Activated T-cell treated with anti-CD3 and anti-CD28 coated beads, Interleukin-2, amount 50 U/mL, for 4 hours (primary cell): ENCODE measurements at regions not wholly inside any gene's neighbourhood (a gene's known extent, or its start where the extent isn't known, plus 50 kb on each side); places are given as distances from the start of the nearest gene placed in this dataset.

ENCODE experiments used
- ATAC-seq, 2 donors: fragments of 200-7000 bp; cut with Tn5 transposase; one replicate each; pipeline ENCODE4 v1.10.0; 2021
- DNase-seq: peaks from one replicate; pipeline ENCODE4 v3.0.0-alpha.2; 2020
- H3K27me3 Mint-ChIP-seq: one replicate; pipeline ENCODE4 v1.8.0; 2021; ENCODE audit warnings: low read depth, mixed read lengths
- H3K36me3 Mint-ChIP-seq: one replicate; pipeline ENCODE4 v1.8.0; 2022; ENCODE audit warnings: mixed read lengths; ENCODE audit not compliant: insufficient read depth
- H3K4me1 Mint-ChIP-seq: one replicate; pipeline ENCODE4 v1.8.0; 2021; ENCODE audit warnings: low read depth, mixed read lengths
- H3K4me3 Mint-ChIP-seq: one replicate; pipeline ENCODE4 v1.8.0; 2021; ENCODE audit warnings: mild to moderate bottlenecking, moderate library complexity, mixed read lengths
- H3K9me3 Mint-ChIP-seq: one replicate; pipeline ENCODE4 v1.8.0; 2021; ENCODE audit warnings: mixed read lengths

DNA sequence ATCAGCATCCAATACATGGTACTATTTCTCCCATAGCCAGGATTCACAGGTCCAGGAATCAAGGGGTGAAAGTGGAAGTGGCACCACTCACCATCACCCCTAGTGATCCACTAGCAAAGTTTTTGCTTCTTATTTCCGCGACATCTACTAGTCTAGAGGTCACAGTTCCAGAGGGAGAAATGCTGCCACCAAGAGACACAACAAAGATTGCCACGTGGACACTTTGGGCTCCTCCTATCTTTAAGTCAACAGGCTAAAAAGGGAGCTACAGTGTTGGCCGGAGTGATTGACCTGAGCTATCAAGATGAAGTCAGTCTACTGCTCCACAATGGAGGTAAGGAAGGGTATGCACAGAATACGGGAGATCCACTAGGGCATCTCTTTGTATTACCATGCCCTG, 178.2 kb downstream of the AKR1D1 start:
- Mint-ChIP-seq H3K27me3 (peaks cover 3% of the 10 kb centered on the region), H3K36me3 (no peaks in the 10 kb centered on the region), H3K9me3 (no peaks in the 10 kb centered on the region), H3K4me1 (no peaks in the 10 kb centered on the region), H3K4me3 (no peak overlapping the region)
- DNase-seq (no peak), ATAC-seq (no peak)

GRCh38 chr7:138257459-138258196, 181.4 kb downstream of the AKR1D1 start:
- peaks cover 3% of the 10 kb centered on the region for H3K27me3 Mint-ChIP-seq
- no peak for ATAC-seq
- H3K4me1 Mint-ChIP-seq = no peaks in the 10 kb centered on the region
- H3K4me3 Mint-ChIP-seq = no peak overlapping the region
- no peaks in the 10 kb centered on the region for H3K36me3 Mint-ChIP-seq
- no peaks in the 10 kb centered on the region for H3K9me3 Mint-ChIP-seq
- no peak for DNase-seq

GRCh38 chr7:138258197-138258559, 181.9 kb downstream of the AKR1D1 start:
- no peak for DNase-seq
- Mint-ChIP-seq H3K4me1 (no peaks in the 10 kb centered on the region), H3K4me3 (no peak overlapping the region)

DNA sequence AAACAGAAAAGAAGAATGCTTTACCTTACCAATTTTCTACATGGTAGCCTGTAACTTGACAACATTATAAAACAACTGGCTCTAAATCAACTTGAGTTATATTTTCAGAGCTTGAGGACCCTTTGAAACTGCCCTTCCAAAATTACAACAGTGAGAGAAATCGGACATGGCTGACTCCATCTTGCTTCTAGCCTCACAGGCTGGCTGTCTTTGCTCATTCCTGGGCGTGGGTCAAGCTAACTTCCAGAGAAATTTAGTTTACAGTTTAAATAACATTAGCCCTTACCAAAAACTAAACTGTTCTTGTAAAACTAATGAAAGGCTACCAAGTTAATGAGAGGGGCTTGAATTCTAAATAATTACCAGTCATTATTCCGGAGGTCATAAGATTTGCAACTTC, 183.4 kb downstream of the AKR1D1 start:
- Mint-ChIP-seq H3K36me3 (no peaks in the 10 kb centered on the region), H3K4me1 (no peaks in the 10 kb centered on the region), H3K4me3 (no peak overlapping the region), H3K27me3 (peaks cover 3% of the 10 kb centered on the region), H3K9me3 (no peaks in the 10 kb centered on the region)
- DNase-seq = no peak
- ATAC-seq = no peak

More at GRCh38 chr7:138258197-138258559, 181.9 kb downstream of the AKR1D1 start:
- no peak for ATAC-seq
- Mint-ChIP-seq H3K27me3 (peaks cover 3% of the 10 kb centered on the region), H3K9me3 (no peaks in the 10 kb centered on the region), H3K36me3 (no peaks in the 10 kb centered on the region)

DNA sequence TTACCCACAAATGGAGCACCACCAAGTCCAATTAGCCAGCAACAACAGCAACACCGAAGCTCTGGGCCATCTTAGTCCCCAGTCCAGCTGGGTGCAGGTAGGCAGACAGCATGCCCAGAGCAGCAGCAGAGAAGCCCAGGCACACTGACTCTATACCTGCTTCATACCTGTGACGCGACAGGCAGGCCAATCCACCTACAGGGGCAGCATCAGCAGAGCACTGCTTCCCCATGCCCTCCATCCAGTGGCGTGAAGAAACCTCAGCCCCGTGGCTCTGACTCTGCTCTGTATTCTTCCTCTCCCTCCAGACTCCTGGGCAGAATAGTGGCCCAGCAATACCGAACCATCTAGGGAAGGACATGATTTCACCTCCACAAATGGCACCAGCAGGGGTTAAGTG, 191.7 kb downstream of the AKR1D1 start:
- H3K36me3 Mint-ChIP-seq = no peaks in the 10 kb centered on the region
- no peaks in the 10 kb centered on the region for H3K9me3 Mint-ChIP-seq
- no peak overlapping the region for H3K4me3 Mint-ChIP-seq
- no peaks in the 10 kb centered on the region for H3K4me1 Mint-ChIP-seq
- ATAC-seq (no peak), DNase-seq (no peak)
- peaks cover 6% of the 10 kb centered on the region for H3K27me3 Mint-ChIP-seq

GRCh38 chr7:138276891-138277290, 183.2 kb upstream of the TRIM24 start:
- no peaks in the 10 kb centered on the region for H3K27me3 Mint-ChIP-seq
- ATAC-seq (no peak), DNase-seq (no peak)
- H3K36me3 Mint-ChIP-seq = no peaks in the 10 kb centered on the region
- no peaks in the 10 kb centered on the region for H3K4me1 Mint-ChIP-seq
- no peaks in the 10 kb centered on the region for H3K9me3 Mint-ChIP-seq
- no peak overlapping the region for H3K4me3 Mint-ChIP-seq

DNA sequence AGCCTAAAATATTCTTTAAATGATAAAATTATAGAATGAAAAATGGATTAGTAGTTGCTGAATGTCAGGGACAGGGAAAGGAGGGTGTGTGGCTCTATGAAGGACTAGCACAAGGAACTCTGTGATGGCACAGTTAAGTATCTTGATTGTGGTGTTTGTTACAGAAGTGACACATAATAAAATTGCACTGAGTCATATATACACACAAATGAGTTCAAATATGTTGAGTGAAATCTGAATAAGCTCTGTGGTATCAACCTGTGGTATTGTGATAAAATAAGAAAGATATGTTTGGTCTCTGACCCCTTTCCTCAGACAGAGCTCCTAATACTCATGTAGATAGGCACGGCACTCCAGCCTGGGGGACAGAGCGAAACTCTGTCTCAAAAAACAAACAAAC, 181.5 kb upstream of the TRIM24 start:
- H3K9me3 Mint-ChIP-seq = no peaks in the 10 kb centered on the region
- no peak for ATAC-seq
- H3K27me3 Mint-ChIP-seq = peaks cover 5% of the 10 kb centered on the region
- DNase-seq = no peak
- no peaks in the 10 kb centered on the region for H3K36me3 Mint-ChIP-seq
- no peak overlapping the region for H3K4me3 Mint-ChIP-seq
- no peaks in the 10 kb centered on the region for H3K4me1 Mint-ChIP-seq

DNA sequence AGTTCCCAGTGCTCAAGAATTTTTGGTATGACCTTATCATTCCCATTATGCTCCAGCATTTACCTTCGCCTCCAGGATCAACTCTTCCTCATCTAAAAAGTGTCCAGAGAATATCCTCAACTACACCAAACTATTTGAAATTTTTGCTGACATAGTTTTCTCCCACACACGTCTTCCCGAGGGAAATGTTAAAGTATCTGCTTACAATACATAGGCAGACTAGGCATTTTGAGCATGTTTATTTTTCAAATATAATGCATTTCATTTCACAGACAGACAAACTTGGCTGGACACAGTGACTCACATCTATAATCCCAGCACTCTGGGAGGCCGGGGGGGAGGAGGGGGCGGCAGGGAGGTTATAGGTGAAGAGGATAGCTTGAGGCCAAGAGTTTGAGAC, 177.1 kb upstream of the TRIM24 start:
- H3K27me3 Mint-ChIP-seq = peaks cover 7% of the 10 kb centered on the region

DNA sequence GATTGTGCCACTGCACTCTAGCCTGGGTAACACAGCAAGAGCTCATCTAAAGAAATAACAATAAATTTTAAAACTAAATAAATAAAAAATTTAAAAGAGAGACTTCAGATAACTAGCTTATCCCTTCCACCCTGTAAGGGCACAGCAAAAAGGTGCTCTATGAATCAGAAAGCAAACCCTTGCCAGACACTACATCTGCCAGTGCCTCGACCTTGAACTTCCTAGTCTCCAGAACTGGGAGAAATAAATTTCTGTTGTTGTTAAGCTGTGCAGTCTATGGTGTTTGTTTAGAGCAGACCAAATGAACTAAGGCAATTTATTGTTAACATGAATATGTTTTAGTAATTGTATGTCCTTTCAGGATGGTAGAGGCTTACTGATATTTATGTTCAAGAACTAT, 174.9 kb upstream of the TRIM24 start:
- Mint-ChIP-seq H3K27me3 (peaks cover 7% of the 10 kb centered on the region), H3K9me3 (peaks cover 12% of the 10 kb centered on the region), H3K36me3 (no peaks in the 10 kb centered on the region), H3K4me3 (no peak overlapping the region), H3K4me1 (no peaks in the 10 kb centered on the region)
- ATAC-seq = no peak
- no peak for DNase-seq

More for the DNA sequence above, 177.1 kb upstream of the TRIM24 start:
- Mint-ChIP-seq H3K4me3 (no peak overlapping the region), H3K9me3 (no peaks in the 10 kb centered on the region), H3K36me3 (no peaks in the 10 kb centered on the region), H3K4me1 (no peaks in the 10 kb centered on the region)
- DNase-seq = no peak
- no peak for ATAC-seq

DNA sequence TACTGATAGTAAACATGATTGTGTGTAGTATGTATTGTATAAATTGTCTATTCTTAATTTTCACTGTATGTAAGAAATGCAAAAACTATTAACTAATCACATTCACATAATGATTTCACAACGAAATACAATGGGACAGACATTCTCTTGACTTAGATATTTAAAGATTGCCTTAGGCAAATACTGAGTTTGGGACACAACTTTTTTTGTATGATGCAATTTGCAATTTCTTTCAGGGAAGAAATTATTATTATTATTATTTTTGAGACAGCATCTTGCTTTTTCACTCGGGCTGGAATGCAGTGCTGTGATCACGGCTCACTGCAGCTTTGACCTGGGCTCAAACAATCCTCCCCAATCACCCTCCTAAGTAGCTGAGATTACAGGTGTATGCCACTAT, 173.2 kb upstream of the TRIM24 start:
- no peak overlapping the region for H3K4me3 Mint-ChIP-seq
- no peak for DNase-seq
- no peaks in the 10 kb centered on the region for H3K36me3 Mint-ChIP-seq
- no peaks in the 10 kb centered on the region for H3K4me1 Mint-ChIP-seq
- ATAC-seq = no peak
- H3K27me3 Mint-ChIP-seq = peaks cover 7% of the 10 kb centered on the region
- peaks cover 12% of the 10 kb centered on the region for H3K9me3 Mint-ChIP-seq

GRCh38 chr7:138287549-138287948, 172.5 kb upstream of the TRIM24 start:
- H3K4me1 Mint-ChIP-seq = no peaks in the 10 kb centered on the region

GRCh38 chr7:138289082-138289481, 171.0 kb upstream of the TRIM24 start:
- H3K36me3 Mint-ChIP-seq = no peaks in the 10 kb centered on the region
- ATAC-seq = no peak
- H3K4me1 Mint-ChIP-seq = no peaks in the 10 kb centered on the region
- no peak overlapping the region for H3K4me3 Mint-ChIP-seq
- peaks cover 12% of the 10 kb centered on the region for H3K9me3 Mint-ChIP-seq
- peaks cover 2% of the 10 kb centered on the region for H3K27me3 Mint-ChIP-seq
- DNase-seq = no peak

More at GRCh38 chr7:138287549-138287948, 172.5 kb upstream of the TRIM24 start:
- Mint-ChIP-seq H3K36me3 (no peaks in the 10 kb centered on the region), H3K4me3 (no peak overlapping the region), H3K9me3 (peaks cover 12% of the 10 kb centered on the region), H3K27me3 (peaks cover 6% of the 10 kb centered on the region)
- ATAC-seq (no peak), DNase-seq (no peak)

DNA sequence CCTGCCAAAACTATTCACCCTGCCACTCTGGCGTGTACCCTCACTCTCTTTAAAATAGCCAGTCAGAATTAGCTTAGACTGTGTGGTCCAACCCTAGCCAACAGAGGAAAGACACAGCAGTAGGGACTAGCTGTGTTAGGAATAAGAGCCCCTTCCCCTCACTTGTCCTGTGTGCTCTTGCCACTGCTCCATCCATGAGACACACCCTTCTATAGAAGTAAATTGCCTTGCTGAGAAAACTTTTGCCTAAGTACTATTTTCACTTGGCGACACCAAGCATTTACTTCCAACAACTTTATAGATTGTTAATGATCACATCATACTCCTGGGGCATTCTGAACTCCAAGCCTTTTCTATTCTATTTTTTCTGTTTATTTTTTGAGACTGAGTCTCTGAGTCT, 170.2 kb upstream of the TRIM24 start:
- H3K36me3 Mint-ChIP-seq = no peaks in the 10 kb centered on the region
- H3K4me1 Mint-ChIP-seq = no peaks in the 10 kb centered on the region
- peaks cover 2% of the 10 kb centered on the region for H3K27me3 Mint-ChIP-seq
- no peak for ATAC-seq
- H3K9me3 Mint-ChIP-seq = peaks cover 12% of the 10 kb centered on the region
- no peak for DNase-seq
- H3K4me3 Mint-ChIP-seq = no peak overlapping the region

DNA sequence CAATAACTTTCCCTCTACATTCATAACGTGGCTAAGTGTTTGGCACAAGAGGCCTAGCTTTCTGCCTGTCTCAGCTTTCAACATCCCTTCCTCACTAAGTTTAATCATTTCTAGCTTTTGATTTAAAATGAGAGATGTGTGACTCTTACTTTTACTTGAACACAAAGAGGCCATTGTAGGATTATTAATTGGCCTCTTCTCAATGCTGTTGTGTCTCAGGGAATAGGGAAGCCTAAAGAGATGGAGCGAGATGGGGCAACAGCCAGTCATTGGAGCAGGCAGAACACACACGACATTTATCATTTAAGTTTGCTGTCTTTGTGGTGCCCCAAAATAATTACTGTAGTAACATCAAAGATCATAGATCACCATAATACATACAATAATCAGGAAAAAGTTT, 167.1 kb upstream of the TRIM24 start:
- Mint-ChIP-seq H3K9me3 (peaks cover 12% of the 10 kb centered on the region), H3K36me3 (no peaks in the 10 kb centered on the region), H3K4me1 (no peaks in the 10 kb centered on the region), H3K27me3 (no peaks in the 10 kb centered on the region), H3K4me3 (no peak overlapping the region)
- no peak for ATAC-seq
- no peak for DNase-seq

DNA sequence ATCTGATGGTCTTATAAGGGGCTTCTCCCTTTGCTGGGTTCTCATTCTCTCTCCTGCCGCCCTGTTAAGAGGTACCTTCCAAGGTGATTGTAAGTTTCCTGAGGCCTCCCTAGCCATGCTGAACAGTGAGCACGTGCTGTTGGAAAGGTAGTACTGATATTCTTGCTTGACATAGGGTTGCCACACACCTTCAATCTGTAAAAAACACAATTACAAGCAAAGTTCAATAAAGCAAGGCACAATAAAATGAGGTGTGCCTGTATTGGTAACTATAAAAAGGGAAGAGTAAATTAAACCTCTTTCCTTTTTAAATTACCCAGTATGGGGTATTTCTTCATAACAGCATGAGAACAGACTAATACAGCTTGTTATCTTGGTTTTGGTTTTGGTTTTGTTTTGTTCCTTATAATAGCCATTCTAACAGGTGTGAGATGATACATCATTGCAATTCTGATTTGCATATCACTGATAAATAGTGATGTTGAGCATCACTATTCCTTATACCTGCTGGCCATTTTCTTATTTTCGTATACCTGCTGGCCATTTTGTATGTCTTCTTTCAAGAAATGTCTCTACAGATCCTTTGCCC, 164.9 kb upstream of the TRIM24 start:
- H3K4me3 Mint-ChIP-seq = no peak overlapping the region
- H3K27me3 Mint-ChIP-seq = no peaks in the 10 kb centered on the region
- H3K9me3 Mint-ChIP-seq = no peaks in the 10 kb centered on the region
- no peaks in the 10 kb centered on the region for H3K4me1 Mint-ChIP-seq
- ATAC-seq = no peak
- no peaks in the 10 kb centered on the region for H3K36me3 Mint-ChIP-seq
- no peak for DNase-seq
